ENCODE measurements at regions not wholly inside any gene's neighbourhood (a gene's known extent, or its start where the extent isn't known, plus 50 kb on each side); places are given as distances from the start of the nearest gene placed in this dataset.

GRCh38 chr4:189128341-189128740 is 812.3 kb upstream of the FRG1 start:
- TF ChIP-seq CTCF (IDR thresholded peaks at IDR 0.05) (no peak), POLR2A (IDR thresholded peaks at IDR 0.05) (no peak), POLR2AphosphoS5 (IDR thresholded peaks at IDR 0.05; ENCODE audit: insufficient read depth in 1 of 2, low read depth in 1 of 2) (no peak)
